Cardiac fibroblast (primary cell): ENCODE measurements at regions not wholly inside any gene's neighbourhood (a gene's known extent, or its start where the extent isn't known, plus 50 kb on each side); places are given as distances from the start of the nearest gene placed in this dataset.
"Not testable (repeated sequence)": the region's sequence is repeated elsewhere in the genome, so short reads cannot be mapped to it uniquely, and the experiment has no call there.

Experiments used
- DNase-seq, 2 donors: peaks; one replicate each; pipeline versions ENCODE4 v3.0.0 to v3.0.0-alpha.2; 2010; ENCODE audit warnings: low read depth in 2 of 2
- H3K4me3 ChIP-seq, 2 donors: replicated peaks in 1 of 2; 1 replicate in 1 of 2; 2 replicates in 1 of 2; pipeline ENCODE4 v1.5.1; 2011; ENCODE audit warnings: low read depth in 2 of 2, low read length in 2 of 2, mild to moderate bottlenecking in 2 of 2, moderate library complexity in 1 of 2
- TF ChIP-seq, protein P1 (sequence below): IDR thresholded peaks from one replicate; pipeline ENCODE4 v1.5.1; 2011; ENCODE audit warnings: low read depth, mild to moderate bottlenecking, low read length, inconsistent platforms

GRCh38 chrY:7722566-7722965 lies 811.0 kb upstream of the AMELY start:
- DNase-seq: no peak
- no peak overlapping the region for H3K4me3 ChIP-seq
- TF ChIP-seq, protein P1, sequence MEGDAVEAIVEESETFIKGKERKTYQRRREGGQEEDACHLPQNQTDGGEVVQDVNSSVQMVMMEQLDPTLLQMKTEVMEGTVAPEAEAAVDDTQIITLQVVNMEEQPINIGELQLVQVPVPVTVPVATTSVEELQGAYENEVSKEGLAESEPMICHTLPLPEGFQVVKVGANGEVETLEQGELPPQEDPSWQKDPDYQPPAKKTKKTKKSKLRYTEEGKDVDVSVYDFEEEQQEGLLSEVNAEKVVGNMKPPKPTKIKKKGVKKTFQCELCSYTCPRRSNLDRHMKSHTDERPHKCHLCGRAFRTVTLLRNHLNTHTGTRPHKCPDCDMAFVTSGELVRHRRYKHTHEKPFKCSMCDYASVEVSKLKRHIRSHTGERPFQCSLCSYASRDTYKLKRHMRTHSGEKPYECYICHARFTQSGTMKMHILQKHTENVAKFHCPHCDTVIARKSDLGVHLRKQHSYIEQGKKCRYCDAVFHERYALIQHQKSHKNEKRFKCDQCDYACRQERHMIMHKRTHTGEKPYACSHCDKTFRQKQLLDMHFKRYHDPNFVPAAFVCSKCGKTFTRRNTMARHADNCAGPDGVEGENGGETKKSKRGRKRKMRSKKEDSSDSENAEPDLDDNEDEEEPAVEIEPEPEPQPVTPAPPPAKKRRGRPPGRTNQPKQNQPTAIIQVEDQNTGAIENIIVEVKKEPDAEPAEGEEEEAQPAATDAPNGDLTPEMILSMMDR: no peak

DNA sequence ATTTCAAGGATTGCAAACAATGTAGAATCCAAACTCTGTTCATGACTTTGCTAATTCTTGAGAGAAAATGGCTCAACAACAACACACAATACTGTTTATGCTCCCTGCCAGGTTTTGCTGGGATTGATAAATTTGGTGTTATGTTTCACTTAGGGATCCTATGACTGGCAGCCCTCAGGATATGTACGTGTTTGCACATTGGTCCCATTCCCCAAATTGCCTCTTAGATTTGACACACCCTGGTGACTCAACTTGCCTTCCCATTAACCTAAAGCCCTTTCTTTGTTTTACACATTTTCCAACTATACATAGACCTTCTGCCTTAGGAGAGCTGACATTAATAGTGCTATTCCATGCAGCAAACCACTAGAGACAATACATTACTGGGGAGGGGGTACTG lies 809.4 kb upstream of the AMELY start:
- TF ChIP-seq, protein P1: no peak
- no peak for DNase-seq
- H3K4me3 ChIP-seq: no peak overlapping the region

DNA sequence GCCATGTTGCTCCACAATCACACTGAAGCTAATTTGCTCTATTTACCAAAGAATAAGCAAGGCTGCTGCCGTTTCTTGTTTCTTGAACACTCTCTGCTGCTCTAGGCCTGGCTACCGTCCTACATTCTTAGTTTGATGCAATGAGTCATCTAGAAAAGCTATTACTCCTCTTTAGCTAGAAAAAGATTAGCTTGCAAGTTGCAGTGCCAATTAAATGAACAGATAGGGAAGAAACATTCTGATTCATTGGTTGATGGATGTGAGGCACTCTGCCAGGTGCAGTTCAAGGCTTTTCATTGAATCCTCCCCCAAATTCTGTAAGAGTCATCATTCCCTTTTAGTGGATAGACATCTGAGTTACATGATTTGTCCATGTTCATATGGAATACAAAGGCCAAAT lies 807.7 kb upstream of the AMELY start:
- TF ChIP-seq, protein P1: no peak
- H3K4me3 ChIP-seq: no peak overlapping the region
- DNase-seq: peak; percentile 71 to 85

GRCh38 chrY:7718626-7719025 lies 807.1 kb upstream of the AMELY start:
- TF ChIP-seq, protein P1: no peak
- DNase-seq: peak; percentile 55 to 61
- no peak overlapping the region for H3K4me3 ChIP-seq

- TF ChIP-seq, protein P1: no peak
- peak in 1 of 2 donors; percentile 10 for DNase-seq
- no peak overlapping the region for H3K4me3 ChIP-seq
These were observed 806.6 kb upstream of the AMELY start for GRCh38 chrY:7718126-7718525.

- peak; percentile 65 to 83 for DNase-seq
- no peak overlapping the region for H3K4me3 ChIP-seq
- TF ChIP-seq, protein P1: no peak
These were observed 802.9 kb upstream of the AMELY start for GRCh38 chrY:7714426-7714825.

GRCh38 chrY:7713738-7714137 lies 802.2 kb upstream of the AMELY start:
- H3K4me3 ChIP-seq, DNase-seq: not testable (repeated sequence)

DNA sequence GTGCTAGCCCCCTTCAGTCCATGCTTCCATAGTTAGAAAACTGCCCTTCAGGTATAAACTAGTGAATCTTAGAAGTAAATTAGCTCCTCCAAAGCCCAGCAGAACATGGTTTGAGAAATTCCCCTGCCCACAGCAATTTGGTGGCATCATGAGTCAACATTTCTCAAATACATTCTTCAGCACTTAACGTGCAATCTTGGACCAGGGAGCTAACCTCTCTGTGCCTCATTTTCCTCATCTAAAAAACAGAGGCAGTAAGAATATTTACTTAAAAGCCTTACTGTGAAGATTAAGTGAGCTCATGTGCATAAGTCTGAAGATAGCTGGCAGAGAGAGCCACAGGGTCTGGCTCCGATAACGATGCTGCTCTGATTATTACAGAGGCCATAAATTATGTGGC lies 800.7 kb upstream of the AMELY start:
- DNase-seq: peak; percentile 51 to 70
- TF ChIP-seq, protein P1: no peak
- no peak overlapping the region for H3K4me3 ChIP-seq
